ENCODE measurements at regions not wholly inside any gene's neighbourhood (a gene's known extent, or its start where the extent isn't known, plus 50 kb on each side); places are given as distances from the start of the nearest gene placed in this dataset.
A peak's percentile ranks its signal among the peaks of the same experiment; 100 is the strongest.

GRCh38 chr6:87832025-87832825 is 130.2 kb upstream of the AKIRIN2 start:
- ChIA-PET CTCF (interaction anchor here (0.6 to 1.4 kb wide), 9 partner anchors 12 to 1087 kb away, joined by 3 to 7 read pairs (median 4); no protein-coding TSS in a partner anchor), POLR2A (ENCODE audit: low non-redundant PET) (no interaction called here)
- no peak overlapping the region for H3K27ac ChIP-seq
- peak; percentile 73 for TF ChIP-seq CTCF (conservative IDR thresholded peaks at IDR 0.05; ENCODE audit: low read depth)
- no peak for DNase-seq (ENCODE audit: low spot score)

GRCh38 chr6:87830907-87831306 is 128.9 kb upstream of the AKIRIN2 start:
- no peak for DNase-seq (ENCODE audit: low spot score)
- TF ChIP-seq CTCF (conservative IDR thresholded peaks at IDR 0.05; ENCODE audit: low read depth), result no peak
- ChIA-PET CTCF (interaction anchor here (1.2 to 1.4 kb wide), 2 partner anchors 662 to 1088 kb away, joined by 3 to 7 read pairs; no protein-coding TSS in a partner anchor), POLR2A (ENCODE audit: low non-redundant PET) (no interaction called here)
- H3K27ac ChIP-seq, result no peak overlapping the region

GRCh38 chr6:87829622-87830121 is 127.6 kb upstream of the AKIRIN2 start:
- H3K27ac ChIP-seq, result no peak overlapping the region
- no peak for DNase-seq (ENCODE audit: low spot score)
- no peak for TF ChIP-seq CTCF (conservative IDR thresholded peaks at IDR 0.05; ENCODE audit: low read depth)
- CTCF ChIA-PET, result no interaction called here
- POLR2A ChIA-PET (ENCODE audit: low non-redundant PET), result no interaction called here

- no peak overlapping the region for H3K27ac ChIP-seq
- no peak for DNase-seq (ENCODE audit: low spot score)
- TF ChIP-seq CTCF (conservative IDR thresholded peaks at IDR 0.05; ENCODE audit: low read depth), result no peak
- CTCF ChIA-PET, result interaction anchor here (0.7 kb wide), 1 partner anchor 42 kb away, joined by 3 read pairs; no protein-coding TSS in a partner anchor
- POLR2A ChIA-PET (ENCODE audit: low non-redundant PET), result no interaction called here
These were observed 126.0 kb upstream of the AKIRIN2 start for GRCh38 chr6:87828044-87828443.

- CTCF ChIA-PET, result interaction anchor here (0.6 to 0.7 kb wide), 2 partner anchors 32 to 41 kb away, joined by 3 read pairs; no protein-coding TSS in a partner anchor
- no peak overlapping the region for H3K27ac ChIP-seq
- no peak for DNase-seq (ENCODE audit: low spot score)
- POLR2A ChIA-PET (ENCODE audit: low non-redundant PET), result no interaction called here
- no peak for TF ChIP-seq CTCF (conservative IDR thresholded peaks at IDR 0.05; ENCODE audit: low read depth)
These were observed 125.3 kb upstream of the AKIRIN2 start for GRCh38 chr6:87827346-87827745.

GRCh38 chr6:87826424-87826823 is 124.4 kb upstream of the AKIRIN2 start:
- ChIA-PET CTCF (interaction anchor here (0.6 kb wide), 2 partner anchors 185 to 1486 kb away, joined by 3 read pairs; no protein-coding TSS in a partner anchor), POLR2A (ENCODE audit: low non-redundant PET) (no interaction called here)
- DNase-seq (ENCODE audit: low spot score), result no peak
- TF ChIP-seq CTCF (conservative IDR thresholded peaks at IDR 0.05; ENCODE audit: low read depth), result no peak
- H3K27ac ChIP-seq, result no peak overlapping the region
